Right lobe of liver (tissue), 6 donors: ENCODE measurements at regions not wholly inside any gene's neighbourhood (a gene's known extent, or its start where the extent isn't known, plus 50 kb on each side); places are given as distances from the start of the nearest gene placed in this dataset.

Experiments
- ATAC-seq, 4 donors: fragments of 200-7000 bp; cut with Tn5 transposase; one replicate each; pipeline ENCODE4 v1.9.1; 2020; ENCODE audit warnings: mild to moderate bottlenecking in 4 of 4, moderate library complexity in 4 of 4
- DNase-seq, 3 donors: peaks; one replicate each; pipeline ENCODE4 v3.0.0-alpha.2; 2020
- H3K27ac ChIP-seq, 3 donors: fragments of 200-600 bp; one replicate each; pipeline ENCODE4 v1.8.0; 2022
- H3K27me3 ChIP-seq, 2 donors: fragments of 200-600 bp; one replicate each; pipeline ENCODE4 v1.8.0; 2022
- H3K36me3 ChIP-seq, 4 donors: fragments of 200-600 bp; sonication (generic) in 1 of 4; one replicate each; pipeline versions ENCODE4 v1.5.1 to v1.8.0; 2017 to 2022; ENCODE audit warnings: control low read depth in 1 of 4
- H3K4me1 ChIP-seq, 4 donors: fragments of 200-600 bp; sonication (generic) in 1 of 4; one replicate each; pipeline versions ENCODE4 v1.5.1 to v1.8.0; 2017 to 2022; ENCODE audit warnings: control low read depth in 1 of 4
- H3K4me3 ChIP-seq, 3 donors: fragments of 200-600 bp; one replicate each; pipeline ENCODE4 v1.8.0; 2022
- H3K9me3 ChIP-seq, 4 donors: fragments of 200-600 bp; sonication (generic) in 1 of 4; one replicate each; pipeline versions ENCODE4 v1.5.1 to v1.8.0; 2017 to 2022; ENCODE audit warnings: control low read depth in 1 of 4
- POLR2A ChIP-seq: fragments of 450-650 bp; IDR thresholded peaks from one replicate; pipeline ENCODE4 v1.6.1; 2017; ENCODE audit warnings: antibody characterized with exemption, mild to moderate bottlenecking
- WGBS: methylation state at CpG from one replicate; pipeline ENCODE4 v1.1.6; 2018; ENCODE audit warnings: low coverage, low lambda C conversion rate; ENCODE audit not compliant: insufficient coverage; ENCODE audit errors: missing lambda C conversion rate; 5-methylcytosine and 5-hydroxymethylcytosine counted together
- intact Hi-C, 2 donors: fragments of 100-400 bp; cut with DNase I; formaldehyde crosslinking; loops; one replicate each; pipeline versions ENCODE4 v1.11.2 to v1.14.1; 2022
- TF ChIP-seq, protein P1 (sequence below), 4 donors: fragments of 200-600 bp in 3 of 4; fragments of 450-650 bp in 1 of 4; IDR thresholded peaks; one replicate each; pipeline versions ENCODE4 v1.5.1 to v1.8.0; 2016 to 2022; ENCODE audit warnings: antibody characterized with exemption in 4 of 4, mild to moderate bottlenecking in 2 of 4
- donor health status: DM: no; HTN: yes; CAD: no.
- donor health status: DM: no; HTN: no; CAD: no.
- donor health status: DM: no; HTN: no; CAD: no.
- donor health status: DM: no; HTN: yes; CAD: no.
- donor health status: DM: no; HTN: yes; CAD: no.

DNA sequence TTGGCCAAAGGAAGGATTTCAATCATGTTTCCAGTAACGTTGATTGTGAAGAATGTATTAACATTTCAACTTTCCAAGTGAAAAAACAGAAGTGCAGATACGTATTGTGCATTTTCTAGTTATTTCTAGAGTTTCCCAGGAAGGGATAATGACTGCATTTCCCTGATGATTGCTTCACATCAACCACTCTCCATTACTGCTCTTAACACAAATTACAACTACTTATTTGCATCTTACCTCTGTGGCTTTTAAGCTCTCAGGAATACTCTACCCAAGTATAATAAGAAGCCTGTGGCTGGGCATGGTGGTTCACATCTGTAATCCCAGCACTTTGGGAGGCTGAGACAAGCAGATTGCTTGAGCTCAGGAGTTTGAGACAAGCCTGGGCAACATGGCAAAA is 582.5 kb downstream of the ZNF385D start:
- intact Hi-C loops = no loop called here

DNA sequence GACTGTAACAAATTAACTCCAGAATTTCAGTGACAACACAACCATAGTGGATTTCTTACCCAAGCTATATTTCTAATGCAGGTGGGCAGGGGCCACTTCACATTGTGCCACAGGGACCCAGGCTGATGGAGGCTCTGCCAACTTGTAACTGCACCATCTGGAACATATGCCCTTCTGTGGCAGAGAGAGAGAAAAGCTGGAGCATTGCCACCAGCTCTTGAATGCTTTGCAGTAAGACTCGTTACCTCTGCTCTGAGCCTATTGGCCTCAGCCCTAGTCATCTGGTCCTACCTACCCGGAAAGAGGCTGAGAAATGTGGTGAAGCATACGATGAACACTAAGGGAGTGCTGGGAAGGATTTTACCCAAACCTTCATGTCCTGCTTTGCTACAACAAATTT is 587.1 kb downstream of the ZNF385D start:
- WGBS = 54% methylated on average over 3 of the region's 3 CpGs
- no peaks in the 10 kb centered on the region for H3K27me3 ChIP-seq
- H3K4me3 ChIP-seq = no peak overlapping the region
- H3K4me1 ChIP-seq = no peaks in the 10 kb centered on the region
- TF ChIP-seq POLR2A = no peak
- TF ChIP-seq, protein P1, sequence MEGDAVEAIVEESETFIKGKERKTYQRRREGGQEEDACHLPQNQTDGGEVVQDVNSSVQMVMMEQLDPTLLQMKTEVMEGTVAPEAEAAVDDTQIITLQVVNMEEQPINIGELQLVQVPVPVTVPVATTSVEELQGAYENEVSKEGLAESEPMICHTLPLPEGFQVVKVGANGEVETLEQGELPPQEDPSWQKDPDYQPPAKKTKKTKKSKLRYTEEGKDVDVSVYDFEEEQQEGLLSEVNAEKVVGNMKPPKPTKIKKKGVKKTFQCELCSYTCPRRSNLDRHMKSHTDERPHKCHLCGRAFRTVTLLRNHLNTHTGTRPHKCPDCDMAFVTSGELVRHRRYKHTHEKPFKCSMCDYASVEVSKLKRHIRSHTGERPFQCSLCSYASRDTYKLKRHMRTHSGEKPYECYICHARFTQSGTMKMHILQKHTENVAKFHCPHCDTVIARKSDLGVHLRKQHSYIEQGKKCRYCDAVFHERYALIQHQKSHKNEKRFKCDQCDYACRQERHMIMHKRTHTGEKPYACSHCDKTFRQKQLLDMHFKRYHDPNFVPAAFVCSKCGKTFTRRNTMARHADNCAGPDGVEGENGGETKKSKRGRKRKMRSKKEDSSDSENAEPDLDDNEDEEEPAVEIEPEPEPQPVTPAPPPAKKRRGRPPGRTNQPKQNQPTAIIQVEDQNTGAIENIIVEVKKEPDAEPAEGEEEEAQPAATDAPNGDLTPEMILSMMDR (IDR thresholded peaks at IDR 0.05) = no peak
- ATAC-seq (no peak), DNase-seq (no peak)
- no peaks in the 10 kb centered on the region for H3K36me3 ChIP-seq
- intact Hi-C loops = no loop called here
- no peak overlapping the region for H3K27ac ChIP-seq
- no peaks in the 10 kb centered on the region for H3K9me3 ChIP-seq

More for the DNA sequence above, 582.5 kb downstream of the ZNF385D start:
- no peaks in the 10 kb centered on the region for H3K36me3 ChIP-seq
- no peak overlapping the region for H3K4me3 ChIP-seq
- H3K27ac ChIP-seq = no peak overlapping the region
- no peak for DNase-seq
- no peak for ATAC-seq
- no peaks in the 10 kb centered on the region for H3K9me3 ChIP-seq
- no peak for TF ChIP-seq POLR2A
- TF ChIP-seq, protein P1 (IDR thresholded peaks at IDR 0.05) = no peak
- WGBS = 17% methylated on average over 2 of the region's 2 CpGs
- H3K27me3 ChIP-seq = no peaks in the 10 kb centered on the region
- no peaks in the 10 kb centered on the region for H3K4me1 ChIP-seq

DNA sequence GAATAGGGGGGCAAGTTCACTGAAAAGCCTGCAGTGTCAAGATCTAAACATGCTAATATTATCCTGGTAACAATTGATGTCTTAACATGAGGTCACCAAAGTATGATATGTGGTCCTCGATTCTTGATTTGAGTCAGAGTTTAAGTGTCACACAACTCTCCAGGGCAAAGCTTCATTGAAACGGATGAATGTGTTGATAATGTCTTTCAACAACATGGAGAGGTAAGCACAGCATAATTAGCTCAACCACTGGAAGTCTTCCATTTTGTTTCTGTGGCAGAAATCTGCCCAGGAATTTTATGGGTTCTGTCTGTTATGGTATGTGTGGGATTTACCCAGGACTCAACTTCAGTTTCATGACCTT is 591.5 kb downstream of the ZNF385D start:
- no peaks in the 10 kb centered on the region for H3K9me3 ChIP-seq
- H3K36me3 ChIP-seq = no peaks in the 10 kb centered on the region
- H3K4me1 ChIP-seq = no peaks in the 10 kb centered on the region
- intact Hi-C loops = no loop called here
- TF ChIP-seq, protein P1 (IDR thresholded peaks at IDR 0.05) = no peak
- TF ChIP-seq POLR2A = no peak
- H3K4me3 ChIP-seq = no peak overlapping the region
- no peak overlapping the region for H3K27ac ChIP-seq
- no peak for ATAC-seq
- DNase-seq = no peak
- H3K27me3 ChIP-seq = no peaks in the 10 kb centered on the region
- 31% methylated on average over 2 of the region's 2 CpGs for WGBS

- H3K36me3 ChIP-seq = no peaks in the 10 kb centered on the region
- ATAC-seq (no peak), DNase-seq (no peak)
- H3K27me3 ChIP-seq = no peaks in the 10 kb centered on the region
- no peak overlapping the region for H3K27ac ChIP-seq
- TF ChIP-seq POLR2A = no peak
- H3K9me3 ChIP-seq = no peaks in the 10 kb centered on the region
- H3K4me1 ChIP-seq = no peaks in the 10 kb centered on the region
- 44% methylated on average over 4 of the region's 4 CpGs for WGBS
- H3K4me3 ChIP-seq = no peak overlapping the region
- intact Hi-C loops = no loop called here
Observed at GRCh38 chr3:21158861-21159542, 592.0 kb downstream of the ZNF385D start.

- Histone ChIP-seq H3K27ac (no peak overlapping the region), H3K36me3 (no peaks in the 10 kb centered on the region), H3K4me1 (no peaks in the 10 kb centered on the region), H3K9me3 (no peaks in the 10 kb centered on the region), H3K27me3 (no peaks in the 10 kb centered on the region), H3K4me3 (no peak overlapping the region)
- DNase-seq (no peak), ATAC-seq (no peak)
- intact Hi-C loops = no loop called here
- TF ChIP-seq, protein P1 (IDR thresholded peaks at IDR 0.05) = no peak
- no peak for TF ChIP-seq POLR2A
Observed at GRCh38 chr3:21154911-21155310, 596.1 kb downstream of the ZNF385D start.
